ENCODE measurements at regions not wholly inside any gene's neighbourhood (a gene's known extent, or its start where the extent isn't known, plus 50 kb on each side); places are given as distances from the start of the nearest gene placed in this dataset.

DNA sequence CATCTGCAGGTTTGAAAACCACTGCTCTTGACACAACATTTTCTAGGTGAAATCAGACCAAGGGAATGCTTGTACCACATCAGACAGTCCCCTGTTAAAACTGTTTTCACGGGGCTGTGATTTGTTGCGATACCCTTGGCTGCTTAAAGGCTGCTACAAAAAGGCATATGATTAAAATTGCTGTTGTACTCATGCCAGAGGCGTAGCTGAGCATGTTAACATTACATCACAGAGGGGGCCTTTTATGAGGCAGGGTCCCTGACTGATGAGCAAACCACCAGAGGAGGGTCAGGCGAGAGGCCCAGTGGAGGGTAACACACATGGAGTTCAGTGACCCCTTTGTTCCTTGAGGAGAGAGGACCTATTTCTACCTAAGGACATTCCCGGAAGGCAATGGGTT, 70.4 kb upstream of the CDYL start:
- Histone ChIP-seq H3K36me3 (replicated peaks in 1 of 2) (no peaks in the 10 kb centered on the region), H3K4me3 (no peak overlapping the region), H3K27ac (no peak overlapping the region), H3K27me3 (no peaks in the 10 kb centered on the region), H3K4me1 (replicated peaks in 1 of 2) (no peaks in the 10 kb centered on the region), H3K9me3 (replicated peaks in 1 of 3) (no peaks in the 10 kb centered on the region)
- DNase-seq: no peak
- TF ChIP-seq POLR2A (IDR thresholded peaks at IDR 0.05) (no peak), CTCF (IDR thresholded peaks at IDR 0.05) (no peak)
- whole genome bisulfite sequencing, 4 donors: 78 to 88% (median 81%) methylated on average over 4 to 5 of the region's 5 CpGs
- intact Hi-C loops (cut with DNase I): no loop called here

GRCh38 chr6:4703382-4703781, 72.8 kb upstream of the CDYL start:
- TF ChIP-seq POLR2A (IDR thresholded peaks at IDR 0.05) (no peak), CTCF (IDR thresholded peaks at IDR 0.05) (no peak)
- DNase-seq: no peak
- Histone ChIP-seq H3K9me3 (replicated peaks in 1 of 3) (no peaks in the 10 kb centered on the region), H3K36me3 (replicated peaks in 1 of 2) (no peaks in the 10 kb centered on the region), H3K4me1 (replicated peaks in 1 of 2) (no peaks in the 10 kb centered on the region), H3K27ac (no peak overlapping the region), H3K27me3 (no peaks in the 10 kb centered on the region), H3K4me3 (no peak overlapping the region)
- intact Hi-C loops (cut with DNase I): no loop called here
- WGBS, 4 donors: 55 to 71% (median 60%) methylated on average over 3 of the region's 3 CpGs

- Histone ChIP-seq H3K27me3 (no peaks in the 10 kb centered on the region), H3K9me3 (replicated peaks in 1 of 3) (no peaks in the 10 kb centered on the region), H3K36me3 (replicated peaks in 1 of 2) (no peaks in the 10 kb centered on the region), H3K4me1 (replicated peaks in 1 of 2) (no peaks in the 10 kb centered on the region), H3K27ac (no peak overlapping the region), H3K4me3 (no peak overlapping the region)
- no peak for DNase-seq
- WGBS, 4 donors: 53 to 75% (median 62%) methylated on average over 3 of the region's 3 CpGs
- no peak for TF ChIP-seq POLR2A (IDR thresholded peaks at IDR 0.05)
- TF ChIP-seq CTCF (IDR thresholded peaks at IDR 0.05): no peak
- intact Hi-C loops (cut with DNase I): no loop called here
Observed at GRCh38 chr6:4698901-4699659, 77.1 kb upstream of the CDYL start.

DNA sequence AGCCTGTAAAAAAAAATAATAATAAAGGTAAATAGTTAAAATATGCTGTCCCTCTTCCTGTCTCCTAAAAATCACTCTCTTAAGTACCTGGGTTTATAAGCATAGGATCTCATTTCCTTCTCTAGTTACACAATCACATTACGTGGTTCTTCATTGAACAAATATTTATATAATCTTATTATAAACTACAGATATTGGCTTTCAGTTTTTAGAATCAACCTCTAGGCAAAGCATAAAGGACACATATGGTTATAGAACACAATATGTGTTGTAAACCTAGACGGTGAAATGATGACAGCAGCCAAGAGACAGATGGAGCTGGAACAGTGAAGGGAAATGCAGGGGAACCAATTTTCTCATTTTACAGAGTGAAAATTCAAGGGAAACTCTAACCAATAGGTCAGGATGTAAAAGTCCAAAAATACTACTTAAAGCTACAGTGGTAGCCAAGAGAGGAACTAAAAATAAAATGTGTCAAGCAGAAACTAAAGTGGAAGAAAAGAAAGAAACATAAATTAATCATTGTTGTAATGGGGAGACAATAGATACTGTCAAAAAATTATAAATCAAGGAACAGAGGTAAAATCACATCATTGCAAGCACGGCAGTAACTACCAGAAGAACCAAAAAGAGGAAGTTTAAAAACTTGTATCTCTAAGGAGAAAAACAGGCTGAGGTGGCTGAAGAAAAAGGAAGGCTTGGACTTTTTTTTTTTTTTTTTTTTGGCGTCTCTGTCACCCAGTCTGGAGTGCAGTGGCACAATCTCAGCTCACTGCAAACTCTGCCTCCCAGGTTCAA, 82.8 kb upstream of the CDYL start:
- Histone ChIP-seq H3K27me3 (no peaks in the 10 kb centered on the region), H3K9me3 (replicated peaks in 1 of 3) (peaks cover 0 to 8% (median 0%) of the 10 kb centered on the region in 3 donors), H3K4me1 (replicated peaks in 1 of 2) (peaks cover 0 to 4% of the 10 kb centered on the region in 2 donors), H3K36me3 (replicated peaks in 1 of 2) (no peaks in the 10 kb centered on the region), H3K4me3 (no peak overlapping the region), H3K27ac (no peak overlapping the region)
- DNase-seq: no peak
- 45 to 54% (median 48%) methylated on average over 4 of the region's 4 CpGs for WGBS, 4 donors
- intact Hi-C loops (cut with DNase I): no loop called here
- TF ChIP-seq POLR2A (IDR thresholded peaks at IDR 0.05) (no peak), CTCF (IDR thresholded peaks at IDR 0.05) (no peak)

Measured in adrenal gland (tissue), 9 donors.